ENCODE measurements at regions not wholly inside any gene's neighbourhood (a gene's known extent, or its start where the extent isn't known, plus 50 kb on each side); places are given as distances from the start of the nearest gene placed in this dataset.

DNA sequence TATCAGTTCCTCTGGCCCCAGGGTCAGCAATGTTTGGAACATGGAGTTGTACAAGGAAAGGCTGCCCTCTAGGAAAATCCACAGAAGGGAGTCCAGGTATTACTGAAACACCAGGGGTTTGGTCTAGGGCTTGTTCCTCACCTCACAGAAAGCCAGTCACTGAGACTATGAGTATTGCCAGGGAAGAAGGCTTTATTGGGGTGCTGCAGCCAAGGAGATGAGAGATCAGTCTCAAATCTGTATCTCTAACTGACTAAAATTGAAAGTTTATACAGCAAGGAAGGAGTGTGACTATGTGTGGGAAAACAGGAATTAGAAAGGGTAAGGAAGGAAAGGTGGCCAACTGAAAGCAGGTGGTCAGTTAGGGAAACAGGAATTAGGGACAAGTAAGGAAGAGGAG lies 172.3 kb downstream of the LYPLAL1 start:
- Histone ChIP-seq H4K20me1 (ENCODE audit: control insufficient read depth, extremely low read depth, insufficient read depth, low read length) (no peaks in the 10 kb centered on the region), H3K79me2 (ENCODE audit: control insufficient read depth, insufficient read depth, low read length) (no peaks in the 10 kb centered on the region), H3K9me1 (ENCODE audit: control insufficient read depth, extremely low read depth, insufficient read depth, low read length) (no peaks in the 10 kb centered on the region), H3K9ac (ENCODE audit: control insufficient read depth, extremely low read depth, insufficient read depth, low read length) (no peak overlapping the region), H3K36me3 (ENCODE audit: control insufficient read depth in 2 of 2, extremely low read depth in 1 of 2, insufficient read depth in 2 of 2, low read length in 2 of 2) (no peaks in the 10 kb centered on the region), H3K4me1 (ENCODE audit: control insufficient read depth, extremely low read depth, insufficient read depth, low read length) (no peaks in the 10 kb centered on the region), H2AFZ (ENCODE audit: control insufficient read depth, low read length) (no peak overlapping the region), H3K4me2 (ENCODE audit: control insufficient read depth, extremely low read depth, insufficient read depth, low read depth, low read length) (no peak overlapping the region), H3K9me3 (ENCODE audit: control insufficient read depth, low read depth, low read length) (peaks cover 8% of the 10 kb centered on the region), H3K4me3 (ENCODE audit: control insufficient read depth in 2 of 3, extremely low read depth in 1 of 3, insufficient read depth in 2 of 3, low read depth in 1 of 3, low read length in 3 of 3) (no peak overlapping the region), H3K27ac (ENCODE audit: control insufficient read depth, insufficient read depth, low read length) (no peak overlapping the region), H3K27me3 (ENCODE audit: control insufficient read depth, extremely low read depth, insufficient read depth, low read length) (peaks cover 42% of the 10 kb centered on the region)
- TF ChIP-seq, protein P1, sequence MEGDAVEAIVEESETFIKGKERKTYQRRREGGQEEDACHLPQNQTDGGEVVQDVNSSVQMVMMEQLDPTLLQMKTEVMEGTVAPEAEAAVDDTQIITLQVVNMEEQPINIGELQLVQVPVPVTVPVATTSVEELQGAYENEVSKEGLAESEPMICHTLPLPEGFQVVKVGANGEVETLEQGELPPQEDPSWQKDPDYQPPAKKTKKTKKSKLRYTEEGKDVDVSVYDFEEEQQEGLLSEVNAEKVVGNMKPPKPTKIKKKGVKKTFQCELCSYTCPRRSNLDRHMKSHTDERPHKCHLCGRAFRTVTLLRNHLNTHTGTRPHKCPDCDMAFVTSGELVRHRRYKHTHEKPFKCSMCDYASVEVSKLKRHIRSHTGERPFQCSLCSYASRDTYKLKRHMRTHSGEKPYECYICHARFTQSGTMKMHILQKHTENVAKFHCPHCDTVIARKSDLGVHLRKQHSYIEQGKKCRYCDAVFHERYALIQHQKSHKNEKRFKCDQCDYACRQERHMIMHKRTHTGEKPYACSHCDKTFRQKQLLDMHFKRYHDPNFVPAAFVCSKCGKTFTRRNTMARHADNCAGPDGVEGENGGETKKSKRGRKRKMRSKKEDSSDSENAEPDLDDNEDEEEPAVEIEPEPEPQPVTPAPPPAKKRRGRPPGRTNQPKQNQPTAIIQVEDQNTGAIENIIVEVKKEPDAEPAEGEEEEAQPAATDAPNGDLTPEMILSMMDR (optimal IDR thresholded peaks at IDR 0.05 in 1 of 3, IDR thresholded peaks at IDR 0.05 in 1 of 3, conservative IDR thresholded peaks at IDR 0.05 in 1 of 3; ENCODE audit: extremely low read depth in 1 of 3, insufficient read depth in 2 of 3, low read length in 3 of 3) = no peak
- TF ChIP-seq EZH2 (IDR thresholded peaks at IDR 0.05; ENCODE audit: low read length) = no peak
- dilution Hi-C loops (cut with MboI; ENCODE audit: extremely low pct_ligation_motif_present, low sequenced_read_pairs) = no loop called here
- FAIRE-seq = no peak
- DNase-seq (ENCODE audit: low read depth, low spot score) = no peak

DNA sequence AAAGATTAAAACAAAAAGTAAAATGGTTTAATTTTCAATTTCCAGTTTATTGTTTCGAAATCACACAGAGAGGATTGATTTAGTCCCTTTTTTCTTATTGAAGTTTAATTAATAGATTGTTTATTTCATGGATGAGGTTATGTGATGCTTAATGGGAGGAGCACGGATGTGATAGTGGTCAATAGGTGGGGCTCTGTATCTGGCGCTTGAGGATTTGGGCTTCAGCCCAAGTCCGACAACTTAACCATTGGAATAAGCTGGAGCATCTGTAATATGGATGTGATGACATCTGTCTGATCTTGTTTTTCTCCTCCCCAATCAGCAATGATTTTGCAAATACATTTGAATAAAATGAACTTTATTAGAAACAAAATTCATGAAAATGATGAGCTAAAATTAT lies 169.2 kb downstream of the LYPLAL1 start:
- Histone ChIP-seq H3K9me3 (ENCODE audit: control insufficient read depth, low read depth, low read length) (peaks cover 8% of the 10 kb centered on the region), H3K27me3 (ENCODE audit: control insufficient read depth, extremely low read depth, insufficient read depth, low read length) (peaks cover 32% of the 10 kb centered on the region), H3K36me3 (ENCODE audit: control insufficient read depth in 2 of 2, extremely low read depth in 1 of 2, insufficient read depth in 2 of 2, low read length in 2 of 2) (no peaks in the 10 kb centered on the region), H4K20me1 (ENCODE audit: control insufficient read depth, extremely low read depth, insufficient read depth, low read length) (no peaks in the 10 kb centered on the region), H3K79me2 (ENCODE audit: control insufficient read depth, insufficient read depth, low read length) (no peaks in the 10 kb centered on the region), H2AFZ (ENCODE audit: control insufficient read depth, low read length) (no peak overlapping the region), H3K27ac (ENCODE audit: control insufficient read depth, insufficient read depth, low read length) (no peak overlapping the region), H3K4me3 (ENCODE audit: control insufficient read depth in 2 of 3, extremely low read depth in 1 of 3, insufficient read depth in 2 of 3, low read depth in 1 of 3, low read length in 3 of 3) (no peak overlapping the region), H3K4me2 (ENCODE audit: control insufficient read depth, extremely low read depth, insufficient read depth, low read depth, low read length) (no peak overlapping the region), H3K9me1 (ENCODE audit: control insufficient read depth, extremely low read depth, insufficient read depth, low read length) (no peaks in the 10 kb centered on the region), H3K9ac (ENCODE audit: control insufficient read depth, extremely low read depth, insufficient read depth, low read length) (no peak overlapping the region), H3K4me1 (ENCODE audit: control insufficient read depth, extremely low read depth, insufficient read depth, low read length) (no peaks in the 10 kb centered on the region)
- DNase-seq (ENCODE audit: low read depth, low spot score) = no peak
- dilution Hi-C loops (cut with MboI; ENCODE audit: extremely low pct_ligation_motif_present, low sequenced_read_pairs) = no loop called here
- TF ChIP-seq EZH2 (IDR thresholded peaks at IDR 0.05; ENCODE audit: low read length) = no peak
- TF ChIP-seq, protein P1 (optimal IDR thresholded peaks at IDR 0.05 in 1 of 3, IDR thresholded peaks at IDR 0.05 in 1 of 3, conservative IDR thresholded peaks at IDR 0.05 in 1 of 3; ENCODE audit: extremely low read depth in 1 of 3, insufficient read depth in 2 of 3, low read length in 3 of 3) = no peak
- no peak for FAIRE-seq
